ENCODE measurements at regions not wholly inside any gene's neighbourhood (a gene's known extent, or its start where the extent isn't known, plus 50 kb on each side); places are given as distances from the start of the nearest gene placed in this dataset.

GRCh38 chr5:2615917-2616316 lies 135.6 kb downstream of the IRX2 start:
- intact Hi-C loops (cut with DNase I): no loop called here
- peak in 1 of 42 donors; percentile 7 for DNase-seq

GRCh38 chr5:2614571-2614970 lies 136.9 kb downstream of the IRX2 start:
- intact Hi-C loops (cut with DNase I): no loop called here
- DNase-seq: peak in 2 of 42 donors; percentile 20 to 34

GRCh38 chr5:2611659-2612058 lies 139.8 kb downstream of the IRX2 start:
- intact Hi-C loops (cut with DNase I): no loop called here
- DNase-seq: peak in 31 of 42 donors; percentile 5 to 83 (median 43)

GRCh38 chr5:2610986-2611385 lies 140.5 kb downstream of the IRX2 start:
- intact Hi-C loops (cut with DNase I): no loop called here
- peak in 1 of 42 donors; percentile 13 for DNase-seq

GRCh38 chr5:2608391-2608790 lies 143.1 kb downstream of the IRX2 start:
- DNase-seq: peak in 1 of 42 donors; percentile 18
- intact Hi-C loops (cut with DNase I): no loop called here

GRCh38 chr5:2607598-2607997 lies 143.9 kb downstream of the IRX2 start:
- intact Hi-C loops (cut with DNase I): no loop called here

GRCh38 chr5:2603272-2603575 lies 148.3 kb downstream of the IRX2 start:
- peak in 1 of 42 donors; percentile 34 for DNase-seq
- intact Hi-C loops (cut with DNase I): no loop called here

More at GRCh38 chr5:2607598-2607997, 143.9 kb downstream of the IRX2 start:
- no peak for DNase-seq

- peak in 1 of 42 donors; percentile 32 for DNase-seq
- intact Hi-C loops (cut with DNase I): no loop called here
Observed at GRCh38 chr5:2602451-2603271, 148.8 kb downstream of the IRX2 start.

GRCh38 chr5:2598503-2598902 lies 153.0 kb downstream of the IRX2 start:
- DNase-seq: no peak
- intact Hi-C loops (cut with DNase I): no loop called here

GRCh38 chr5:2594701-2595100 lies 156.8 kb downstream of the IRX2 start:
- intact Hi-C loops (cut with DNase I): no loop called here
- no peak for DNase-seq

- DNase-seq: no peak
- intact Hi-C loops (cut with DNase I): no loop called here
Observed at GRCh38 chr5:2592766-2593165, 158.7 kb downstream of the IRX2 start.

- DNase-seq: peak in 1 of 42 donors; percentile 17
- intact Hi-C loops (cut with DNase I): no loop called here
Observed at GRCh38 chr5:2591777-2592453, 159.6 kb downstream of the IRX2 start.

GRCh38 chr5:2588850-2589501 lies 162.5 kb downstream of the IRX2 start:
- peak in 1 of 42 donors; percentile 25 for DNase-seq
- intact Hi-C loops (cut with DNase I): no loop called here

- intact Hi-C loops (cut with DNase I): no loop called here
- peak in 1 of 42 donors; percentile 28 for DNase-seq
Observed at GRCh38 chr5:2587189-2588031, 164.1 kb downstream of the IRX2 start.

- DNase-seq: peak in 1 of 42 donors; percentile 33
- intact Hi-C loops (cut with DNase I): no loop called here
Observed at GRCh38 chr5:2586016-2586715, 165.3 kb downstream of the IRX2 start.

GRCh38 chr5:2584579-2585269 lies 166.8 kb downstream of the IRX2 start:
- intact Hi-C loops (cut with DNase I): no loop called here
- DNase-seq: peak in 1 of 42 donors; percentile 4

- intact Hi-C loops (cut with DNase I): no loop called here
- DNase-seq: no peak
Observed at GRCh38 chr5:2582507-2582906, 169.0 kb downstream of the IRX2 start.

GRCh38 chr5:2582106-2582505 lies 169.4 kb downstream of the IRX2 start:
- DNase-seq: no peak
- intact Hi-C loops (cut with DNase I): no loop called here

Data from head of caudate nucleus (tissue), 42 donors.